ENCODE measurements at regions not wholly inside any gene's neighbourhood (a gene's known extent, or its start where the extent isn't known, plus 50 kb on each side); places are given as distances from the start of the nearest gene placed in this dataset.
"Not testable (repeated sequence)": the region's sequence is repeated elsewhere in the genome, so short reads cannot be mapped to it uniquely, and the experiment has no call there.

DNA sequence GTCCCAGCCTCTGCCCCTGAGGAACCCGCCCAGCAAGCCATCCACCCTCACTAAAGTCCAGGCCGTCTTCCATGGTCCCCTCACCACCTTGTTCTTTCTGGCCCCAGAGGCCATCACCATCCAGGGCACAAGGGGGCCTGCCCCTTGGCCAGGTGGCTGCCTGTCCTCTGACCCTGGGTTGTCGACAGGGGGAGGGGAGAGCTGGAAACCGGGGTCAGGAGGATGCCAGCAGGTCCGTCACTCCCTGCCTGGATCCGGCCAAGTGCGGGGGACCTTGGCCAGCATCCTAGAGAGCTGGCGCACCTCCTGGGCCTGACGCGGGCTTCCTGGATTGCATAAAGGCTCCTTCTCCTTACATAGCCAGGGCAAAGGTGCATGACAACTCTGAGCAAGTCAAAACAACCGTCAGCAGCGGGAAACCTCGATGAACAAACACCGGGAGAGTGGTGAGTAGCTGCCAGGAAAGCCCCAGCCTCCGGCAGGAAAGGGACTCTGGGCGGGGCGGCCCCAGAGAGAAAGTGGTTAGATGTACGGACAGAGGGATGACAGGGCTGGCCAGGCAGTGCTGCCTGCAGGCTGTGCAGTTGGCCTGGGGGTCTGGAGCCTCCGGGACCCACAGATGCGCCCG lies 4461.2 kb upstream of the TPTE start:
- TF ChIP-seq CTCF, POLR2A (IDR thresholded peaks at IDR 0.05): not testable (repeated sequence)
